ENCODE measurements at regions not wholly inside any gene's neighbourhood (a gene's known extent, or its start where the extent isn't known, plus 50 kb on each side); places are given as distances from the start of the nearest gene placed in this dataset.

- DNase-seq = no peak
Measured at GRCh38 chr17:74151551-74152315, 51.7 kb upstream of the RPL38 start.

GRCh38 chr17:74152591-74153455 lies 50.7 kb upstream of the RPL38 start:
- no peak for DNase-seq

- no peak for DNase-seq
Measured at GRCh38 chr17:74153456-74153810, 50.0 kb upstream of the RPL38 start.
